Type B pancreatic cell (in vitro differentiated cells): ENCODE measurements at regions not wholly inside any gene's neighbourhood (a gene's known extent, or its start where the extent isn't known, plus 50 kb on each side); places are given as distances from the start of the nearest gene placed in this dataset.
"Not testable (repeated sequence)": the region's sequence is repeated elsewhere in the genome, so short reads cannot be mapped to it uniquely, and the experiment has no call there.

Experiments
- DNase-seq: peaks from one replicate; pipeline ENCODE4 v3.0.0; 2021; ENCODE audit warnings: mixed read lengths; ENCODE audit not compliant: unreplicated experiment; ENCODE audit errors: extremely low spot score
- H3K27ac Mint-ChIP-seq: 2 replicates; pipeline ENCODE4 v1.8.0; 2021; ENCODE audit warnings: mild to moderate bottlenecking, mixed read lengths
- H3K27me3 Mint-ChIP-seq: 2 replicates; pipeline ENCODE4 v1.8.0; 2021; ENCODE audit warnings: mixed read lengths
- H3K36me3 Mint-ChIP-seq: 2 replicates; pipeline ENCODE4 v1.8.0; 2021; ENCODE audit warnings: mixed read lengths
- H3K4me1 Mint-ChIP-seq: one replicate; pipeline ENCODE4 v1.8.0; 2021; ENCODE audit warnings: mixed read lengths; ENCODE audit not compliant: unreplicated experiment
- H3K4me3 Mint-ChIP-seq: 2 replicates; pipeline ENCODE4 v1.8.0; 2021; ENCODE audit warnings: mild to moderate bottlenecking, mixed read lengths
- H3K9me3 Mint-ChIP-seq: 2 replicates; pipeline ENCODE4 v1.8.0; 2021; ENCODE audit warnings: mixed read lengths
- CTCF ChIP-seq: fragments of 200-600 bp; sonication (generic); conservative IDR thresholded peaks from 2 replicates; pipeline ENCODE4 v1.5.0; 2021; ENCODE audit warnings: antibody characterized with exemption, mild to moderate bottlenecking

GRCh38 chr12:124222368-124223245 is 72.3 kb upstream of the RFLNA start:
- Mint-ChIP-seq H3K27ac (no peak overlapping the region), H3K4me1 (peaks cover 21% of the 10 kb centered on the region)
- no peak for TF ChIP-seq CTCF

GRCh38 chr12:124223733-124224138 is 71.2 kb upstream of the RFLNA start:
- H3K9me3 Mint-ChIP-seq, H3K27me3 Mint-ChIP-seq, H3K4me3 Mint-ChIP-seq, H3K27ac Mint-ChIP-seq, H3K36me3 Mint-ChIP-seq, DNase-seq: not testable (repeated sequence)
- peaks cover 15% of the 10 kb centered on the region for H3K4me1 Mint-ChIP-seq

More at GRCh38 chr12:124222368-124223245, 72.3 kb upstream of the RFLNA start:
- H3K36me3 Mint-ChIP-seq: peaks cover 3% of the 10 kb centered on the region
- H3K4me3 Mint-ChIP-seq: no peak overlapping the region
- peaks cover 5% of the 10 kb centered on the region for H3K27me3 Mint-ChIP-seq
- no peaks in the 10 kb centered on the region for H3K9me3 Mint-ChIP-seq
- DNase-seq: no peak

- peaks cover under 1% of the 10 kb centered on the region for H3K9me3 Mint-ChIP-seq
- peaks cover 5% of the 10 kb centered on the region for H3K27me3 Mint-ChIP-seq
- DNase-seq: no peak
- no peak overlapping the region for H3K27ac Mint-ChIP-seq
- peaks cover 3% of the 10 kb centered on the region for H3K36me3 Mint-ChIP-seq
- H3K4me3 Mint-ChIP-seq: no peak overlapping the region
- H3K4me1 Mint-ChIP-seq: peaks cover 9% of the 10 kb centered on the region
- no peak for TF ChIP-seq CTCF
Observed at GRCh38 chr12:124224535-124225110, 70.3 kb upstream of the RFLNA start.

GRCh38 chr12:124225730-124226129 is 69.2 kb upstream of the RFLNA start:
- H3K27ac Mint-ChIP-seq: no peak overlapping the region
- H3K36me3 Mint-ChIP-seq: peaks cover 3% of the 10 kb centered on the region
- H3K4me3 Mint-ChIP-seq: no peak overlapping the region
- DNase-seq: no peak
- H3K27me3 Mint-ChIP-seq: peaks cover 5% of the 10 kb centered on the region
- H3K9me3 Mint-ChIP-seq: peaks cover 11% of the 10 kb centered on the region
- peaks cover 9% of the 10 kb centered on the region for H3K4me1 Mint-ChIP-seq
- TF ChIP-seq CTCF: no peak

- DNase-seq: no peak
- Mint-ChIP-seq H3K9me3 (peaks cover 17% of the 10 kb centered on the region), H3K4me3 (no peak overlapping the region), H3K4me1 (peaks cover 13% of the 10 kb centered on the region), H3K27ac (no peak overlapping the region), H3K27me3 (no peaks in the 10 kb centered on the region), H3K36me3 (peaks cover 8% of the 10 kb centered on the region)
- no peak for TF ChIP-seq CTCF
Observed at GRCh38 chr12:124227951-124228711, 66.8 kb upstream of the RFLNA start.
